SU-DHL-6 (cell line): ENCODE measurements at regions not wholly inside any gene's neighbourhood (a gene's known extent, or its start where the extent isn't known, plus 50 kb on each side); places are given as distances from the start of the nearest gene placed in this dataset.

Experiments
- CTCF ChIP-seq: fragments of 200-600 bp; sonication (generic); IDR thresholded peaks from one replicate; pipeline ENCODE4 v1.5.1; 2017; ENCODE audit warnings: antibody characterized with exemption, mild to moderate bottlenecking, low read length, moderate library complexity; ENCODE audit not compliant: insufficient read depth, poor library complexity, severe bottlenecking
- EZH2phosphoT487 ChIP-seq: fragments of 200-600 bp; sonication (generic), shearing (Covaris generic); conservative IDR thresholded peaks from 2 replicates; pipeline ENCODE4 v1.6.1; 2018; ENCODE audit warnings: mild to moderate bottlenecking, antibody characterized with exemption, low read length, moderate library complexity, mixed read lengths

- TF ChIP-seq CTCF: no peak
- no peak for TF ChIP-seq EZH2phosphoT487
Observed at GRCh38 chrX:20410540-20410939, 143.8 kb upstream of the RPS6KA3 start.
